ENCODE measurements at regions not wholly inside any gene's neighbourhood (a gene's known extent, or its start where the extent isn't known, plus 50 kb on each side); places are given as distances from the start of the nearest gene placed in this dataset.
A peak's percentile ranks its signal among the peaks of the same experiment; 100 is the strongest.

GRCh38 chr3:56858331-56858730 lies 56.6 kb upstream of the ARHGEF3 start:
- CTCF ChIA-PET: no interaction called here
- no peak overlapping the region for H3K27ac ChIP-seq
- no peak for DNase-seq (ENCODE audit: low spot score)
- POLR2A ChIA-PET (ENCODE audit: low non-redundant PET): no interaction called here
- TF ChIP-seq, protein P1, sequence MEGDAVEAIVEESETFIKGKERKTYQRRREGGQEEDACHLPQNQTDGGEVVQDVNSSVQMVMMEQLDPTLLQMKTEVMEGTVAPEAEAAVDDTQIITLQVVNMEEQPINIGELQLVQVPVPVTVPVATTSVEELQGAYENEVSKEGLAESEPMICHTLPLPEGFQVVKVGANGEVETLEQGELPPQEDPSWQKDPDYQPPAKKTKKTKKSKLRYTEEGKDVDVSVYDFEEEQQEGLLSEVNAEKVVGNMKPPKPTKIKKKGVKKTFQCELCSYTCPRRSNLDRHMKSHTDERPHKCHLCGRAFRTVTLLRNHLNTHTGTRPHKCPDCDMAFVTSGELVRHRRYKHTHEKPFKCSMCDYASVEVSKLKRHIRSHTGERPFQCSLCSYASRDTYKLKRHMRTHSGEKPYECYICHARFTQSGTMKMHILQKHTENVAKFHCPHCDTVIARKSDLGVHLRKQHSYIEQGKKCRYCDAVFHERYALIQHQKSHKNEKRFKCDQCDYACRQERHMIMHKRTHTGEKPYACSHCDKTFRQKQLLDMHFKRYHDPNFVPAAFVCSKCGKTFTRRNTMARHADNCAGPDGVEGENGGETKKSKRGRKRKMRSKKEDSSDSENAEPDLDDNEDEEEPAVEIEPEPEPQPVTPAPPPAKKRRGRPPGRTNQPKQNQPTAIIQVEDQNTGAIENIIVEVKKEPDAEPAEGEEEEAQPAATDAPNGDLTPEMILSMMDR (conservative IDR thresholded peaks at IDR 0.05; ENCODE audit: low read depth): no peak

DNA sequence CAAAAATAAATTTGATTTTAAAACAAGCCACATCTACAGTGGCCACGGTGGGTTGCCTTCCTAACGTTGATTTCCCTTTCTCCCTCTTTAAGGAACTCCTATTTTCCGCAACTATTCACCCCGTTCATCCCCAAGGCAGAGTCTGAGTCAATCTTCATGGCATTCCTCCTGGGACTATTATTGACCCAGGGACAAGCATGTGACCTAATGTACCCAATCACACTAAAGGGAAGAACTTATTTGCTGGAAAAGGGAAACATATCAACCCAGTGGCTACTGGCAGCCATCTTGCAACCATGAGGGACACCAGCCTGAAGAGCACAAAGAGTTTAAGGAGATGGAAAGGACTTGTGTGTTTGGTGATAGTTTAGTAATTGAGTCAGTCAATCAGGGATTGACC lies 55.4 kb upstream of the ARHGEF3 start:
- DNase-seq (ENCODE audit: low spot score): no peak
- ChIA-PET CTCF (no interaction called here), POLR2A (ENCODE audit: low non-redundant PET) (no interaction called here)
- TF ChIP-seq, protein P1 (conservative IDR thresholded peaks at IDR 0.05; ENCODE audit: low read depth): no peak
- no peak overlapping the region for H3K27ac ChIP-seq

DNA sequence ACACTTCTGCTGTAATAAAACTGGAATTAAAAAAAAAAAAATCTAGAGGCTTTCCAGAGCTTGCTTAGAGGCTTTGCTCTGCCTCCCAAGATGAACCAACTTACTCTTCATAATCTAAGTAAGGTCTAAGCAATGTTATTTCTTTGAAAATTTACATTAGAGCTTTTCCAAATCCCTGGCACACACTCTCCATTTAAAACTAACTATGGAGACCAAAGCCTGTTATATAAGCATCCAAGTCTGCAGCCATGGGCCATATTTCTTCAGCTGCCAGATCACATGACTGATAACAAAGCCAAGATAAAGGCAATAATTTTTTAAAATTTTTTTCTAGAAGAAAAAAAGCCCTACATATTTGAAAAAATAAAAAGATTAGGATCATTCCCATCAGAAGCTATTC lies 55.0 kb upstream of the ARHGEF3 start:
- POLR2A ChIA-PET (ENCODE audit: low non-redundant PET): no interaction called here
- CTCF ChIA-PET: no interaction called here
- no peak for DNase-seq (ENCODE audit: low spot score)
- no peak overlapping the region for H3K27ac ChIP-seq
- TF ChIP-seq, protein P1 (conservative IDR thresholded peaks at IDR 0.05; ENCODE audit: low read depth): no peak

DNA sequence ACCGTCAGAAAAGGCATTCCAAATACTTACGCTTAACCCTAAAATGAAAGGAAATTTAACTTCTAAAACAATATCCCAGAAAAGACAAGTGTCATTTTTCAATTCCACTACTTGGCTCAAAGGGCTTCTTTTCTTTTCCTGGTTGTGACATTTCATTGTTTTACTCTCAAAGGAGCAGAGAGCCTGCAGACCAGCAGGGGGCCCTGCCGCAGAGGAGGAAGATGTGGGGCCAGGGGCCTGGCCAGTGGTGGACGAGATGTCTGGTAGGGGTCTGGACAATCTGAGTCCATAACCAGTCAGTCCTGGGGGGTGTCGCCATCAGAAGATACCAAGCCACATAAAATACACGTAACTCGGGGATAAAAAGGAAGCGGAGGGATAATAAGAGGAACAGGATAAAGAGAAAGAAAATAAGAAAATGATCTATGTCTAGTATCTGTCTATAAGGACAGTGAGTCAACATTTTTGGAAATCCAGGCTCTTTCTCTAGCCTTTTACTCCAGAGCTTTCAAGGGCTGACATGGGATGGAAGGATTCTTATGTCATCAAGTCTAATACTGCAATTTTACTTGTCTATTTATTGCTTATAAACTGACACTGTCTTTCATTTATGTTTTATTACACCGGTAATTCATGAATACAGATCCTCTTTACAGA lies 54.2 kb upstream of the ARHGEF3 start:
- no peak overlapping the region for H3K27ac ChIP-seq
- DNase-seq (ENCODE audit: low spot score): no peak
- CTCF ChIA-PET: interaction anchor here (0.7 kb wide), 1 partner anchor 10 kb away, joined by 3 read pairs; no protein-coding TSS in a partner anchor
- POLR2A ChIA-PET (ENCODE audit: low non-redundant PET): no interaction called here
- TF ChIP-seq, protein P1 (conservative IDR thresholded peaks at IDR 0.05; ENCODE audit: low read depth): no peak; the same call in 1 of the 2 replicates

GRCh38 chr3:56854856-56855611 lies 53.3 kb upstream of the ARHGEF3 start:
- no peak overlapping the region for H3K27ac ChIP-seq
- ChIA-PET CTCF (interaction anchor here (0.7 kb wide), 1 partner anchor 11 kb away, joined by 3 read pairs; no protein-coding TSS in a partner anchor), POLR2A (ENCODE audit: low non-redundant PET) (no interaction called here)
- TF ChIP-seq, protein P1 (conservative IDR thresholded peaks at IDR 0.05; ENCODE audit: low read depth): no peak
- DNase-seq (ENCODE audit: low spot score): no peak

GRCh38 chr3:56851966-56852884 lies 50.5 kb upstream of the ARHGEF3 start:
- DNase-seq (ENCODE audit: low spot score): peak; percentile 31
- POLR2A ChIA-PET (ENCODE audit: low non-redundant PET): no interaction called here
- peak overlapping the region; percentile 86 for H3K27ac ChIP-seq
- CTCF ChIA-PET: no interaction called here
- TF ChIP-seq, protein P1 (conservative IDR thresholded peaks at IDR 0.05; ENCODE audit: low read depth): no peak

Measured in RWPE1 (cell line).